A549 (cell line): ENCODE measurements at regions not wholly inside any gene's neighbourhood (a gene's known extent, or its start where the extent isn't known, plus 50 kb on each side); places are given as distances from the start of the nearest gene placed in this dataset.
A peak's percentile ranks its signal among the peaks of the same experiment; 100 is the strongest.

ENCODE experiments used
- ATAC-seq, 2 experiments: fragments of 200-7000 bp in 1 of 2; fragments of >200 bp in 1 of 2; cut with Nextera tagmentation in 1 of 2; cut with Tn5 transposase in 1 of 2; 3 replicates each; pipeline versions ENCODE4 v1.8.0 to v1.9.1; 2018 to 2020; ENCODE audit warnings: mild to moderate bottlenecking in 1 of 2, moderate library complexity in 1 of 2
- CTCF ChIA-PET: fragments of 300-600 bp; sonication (Branson Sonifier 250); formaldehyde crosslinking; extraction: SDS; loops from one replicate; lab custom pipeline; 2021; ENCODE audit warnings: antibody characterized with exemption, inconsistent platforms; lab: Yijun Ruan, JAX
- POLR2A ChIA-PET: fragments of 350-600 bp; formaldehyde crosslinking; extraction: SDS; loops from one replicate; lab custom pipeline; 2021; ENCODE audit warnings: antibody characterized with exemption, inconsistent platforms; lab: Yijun Ruan, JAX
- DNase-seq, 2 experiments: peaks; one replicate each; pipeline versions ENCODE4 v3.0.0 to v3.0.0-alpha.2; 2011 to 2016; ENCODE audit warnings: low read depth in 1 of 2, low spot score in 1 of 2
- FAIRE-seq: peaks from 2 replicates; lab custom pipeline; 2011; peaks lifted over from hg19 to GRCh38; lab: Jason Lieb, UNC
- H3K27ac ChIP-seq, 2 experiments: fragments of >200 bp; sonication (Bioruptor Twin); formaldehyde crosslinking; 3 replicates each; pipeline ENCODE4 v1.5.1; 2016 to 2017
- H3K4me1 ChIP-seq: fragments of >200 bp; sonication (Bioruptor Twin); formaldehyde crosslinking; 3 replicates; pipeline ENCODE4 v1.6.1; 2016
- H3K4me2 ChIP-seq: fragments of >200 bp; sonication (Bioruptor Twin); formaldehyde crosslinking; 3 replicates; pipeline ENCODE4 v1.6.1; 2016
- H3K4me3 ChIP-seq: fragments of >200 bp; sonication (Bioruptor Twin); formaldehyde crosslinking; 3 replicates; pipeline ENCODE4 v1.5.1; 2016
- H3K9me3 ChIP-seq: fragments of >200 bp; sonication (Bioruptor Twin); formaldehyde crosslinking; 3 replicates; pipeline ENCODE4 v1.6.1; 2016
- BHLHE40 ChIP-seq: IDR thresholded peaks from 2 replicates; pipeline ENCODE4 v1.6.1; 2012; ENCODE audit warnings: low read depth, low read length, inconsistent platforms
- CBX8 ChIP-seq: fragments of 200-600 bp; sonication (generic); IDR thresholded peaks from 2 replicates; pipeline ENCODE4 v1.6.1; 2016
- CHD2 ChIP-seq: fragments of 150-350 bp; IDR thresholded peaks from 2 replicates; pipeline ENCODE4 v1.6.1; 2014; ENCODE audit warnings: low read length; ENCODE audit not compliant: partially characterized antibody
- EP300 ChIP-seq, 2 experiments: fragments of >200 bp; sonication (Bioruptor Twin); formaldehyde crosslinking; IDR thresholded peaks; 2 replicates in 1 of 2; 3 replicates in 1 of 2; pipeline ENCODE4 v1.6.1; 2016 to 2017
- HOXA7 ChIP-seq: fragments of 250-450 bp; sonication (Bioruptor Pico); IDR thresholded peaks from 2 replicates; pipeline ENCODE4 v1.5.0; 2020; ENCODE audit warnings: mild to moderate bottlenecking, moderate library complexity
- KDM5A ChIP-seq: fragments of 200-600 bp; sonication (generic); IDR thresholded peaks from 2 replicates; pipeline ENCODE4 v1.6.1; 2016; ENCODE audit warnings: antibody characterized with exemption, mild to moderate bottlenecking
- MAFK ChIP-seq: fragments of 450-650 bp; IDR thresholded peaks from 2 replicates; pipeline ENCODE4 v1.6.1; 2014; ENCODE audit not compliant: partially characterized antibody
- MYC ChIP-seq: IDR thresholded peaks from 2 replicates; pipeline ENCODE4 v1.6.1; 2012; ENCODE audit warnings: mild to moderate bottlenecking, inconsistent platforms, low read length, improper control_type of control experiment, borderline replicate concordance
- NPAS2 ChIP-seq: fragments of 250-450 bp; sonication (Bioruptor Pico); IDR thresholded peaks from 2 replicates; pipeline ENCODE4 v1.8.0; 2022; ENCODE audit warnings: mild to moderate bottlenecking, moderate library complexity, borderline replicate concordance
- SMC3 ChIP-seq: fragments of >200 bp; sonication (Bioruptor Twin); formaldehyde crosslinking; IDR thresholded peaks from 3 replicates; pipeline ENCODE4 v1.6.1; 2018; ENCODE audit warnings: inconsistent platforms
- TP53 ChIP-seq: fragments of 250-450 bp; sonication (Bioruptor Pico); IDR thresholded peaks from 2 replicates; pipeline ENCODE4 v1.5.0; 2021; ENCODE audit warnings: mild to moderate bottlenecking, moderate library complexity
- ZC3H11A ChIP-seq: fragments of 450-650 bp; IDR thresholded peaks from 2 replicates; pipeline ENCODE4 v1.6.1; 2014; ENCODE audit warnings: antibody characterized with exemption, mild to moderate bottlenecking
- ZNF302 ChIP-seq: fragments of 250-450 bp; sonication (Bioruptor Pico); IDR thresholded peaks from 2 replicates; pipeline ENCODE4 v1.9.0; 2021; ENCODE audit warnings: inconsistent platforms, mild to moderate bottlenecking, moderate library complexity
- ZSCAN20 ChIP-seq: fragments of 250-450 bp; sonication (Bioruptor Pico); IDR thresholded peaks from 2 replicates; pipeline ENCODE4 v1.8.0; 2022; ENCODE audit warnings: mild to moderate bottlenecking, moderate library complexity
- WGBS: methylation state at CpG from one replicate; pipeline ENCODE4 v1.1.6; 2017; ENCODE audit errors: missing lambda C conversion rate; 5-methylcytosine and 5-hydroxymethylcytosine counted together
- TF ChIP-seq, protein P1 (sequence below): fragments of 250-450 bp; sonication (Bioruptor Pico); IDR thresholded peaks from 2 replicates; pipeline ENCODE4 v1.5.0; 2021; ENCODE audit warnings: mild to moderate bottlenecking, moderate library complexity, borderline replicate concordance
- TF ChIP-seq, protein P2 (sequence below): IDR thresholded peaks from 2 replicates; pipeline ENCODE4 v1.6.1; 2012; ENCODE audit warnings: low read depth, borderline replicate concordance
- TF ChIP-seq, protein P3 (sequence below): fragments of >200 bp; sonication (Bioruptor Twin); formaldehyde crosslinking; IDR thresholded peaks from 3 replicates; pipeline ENCODE4 v1.5.1; 2016
- TF ChIP-seq, protein P4 (sequence below): fragments of 200-600 bp; sonication (generic); IDR thresholded peaks from 2 replicates; pipeline ENCODE4 v1.6.1; 2016; ENCODE audit warnings: antibody characterized with exemption, mild to moderate bottlenecking, moderate library complexity

DNA sequence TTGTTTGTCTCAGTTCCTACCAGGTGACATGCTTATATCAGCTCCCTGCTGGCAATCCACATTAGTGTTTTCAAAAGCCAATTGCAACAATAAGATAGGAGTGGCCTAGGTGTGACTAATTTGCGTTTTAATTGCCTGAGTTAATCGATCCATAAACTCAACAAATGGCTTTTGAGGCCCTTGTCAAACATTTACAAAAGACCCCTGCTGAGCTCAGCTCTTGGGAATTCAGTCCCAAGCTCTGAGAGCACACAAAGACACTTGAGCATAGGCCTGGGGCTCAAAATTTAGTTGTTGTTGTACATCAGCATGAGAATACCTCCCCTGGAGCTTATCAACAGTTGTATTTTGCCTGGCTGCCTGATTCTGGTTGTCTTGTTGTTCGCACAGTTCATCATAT is 1134.4 kb upstream of the TSPY4 start:
- Histone ChIP-seq H3K4me2 (no peak overlapping the region), H3K4me1 (no peaks in the 10 kb centered on the region), H3K27ac (no peak overlapping the region), H3K4me3 (no peak overlapping the region)
- WGBS = 7% methylated on average over 3 of the region's 3 CpGs
- CTCF ChIA-PET = no interaction called here
- FAIRE-seq (no peak), ATAC-seq (no peak), DNase-seq (no peak)
- POLR2A ChIA-PET = no interaction called here
- TF ChIP-seq, protein P1, sequence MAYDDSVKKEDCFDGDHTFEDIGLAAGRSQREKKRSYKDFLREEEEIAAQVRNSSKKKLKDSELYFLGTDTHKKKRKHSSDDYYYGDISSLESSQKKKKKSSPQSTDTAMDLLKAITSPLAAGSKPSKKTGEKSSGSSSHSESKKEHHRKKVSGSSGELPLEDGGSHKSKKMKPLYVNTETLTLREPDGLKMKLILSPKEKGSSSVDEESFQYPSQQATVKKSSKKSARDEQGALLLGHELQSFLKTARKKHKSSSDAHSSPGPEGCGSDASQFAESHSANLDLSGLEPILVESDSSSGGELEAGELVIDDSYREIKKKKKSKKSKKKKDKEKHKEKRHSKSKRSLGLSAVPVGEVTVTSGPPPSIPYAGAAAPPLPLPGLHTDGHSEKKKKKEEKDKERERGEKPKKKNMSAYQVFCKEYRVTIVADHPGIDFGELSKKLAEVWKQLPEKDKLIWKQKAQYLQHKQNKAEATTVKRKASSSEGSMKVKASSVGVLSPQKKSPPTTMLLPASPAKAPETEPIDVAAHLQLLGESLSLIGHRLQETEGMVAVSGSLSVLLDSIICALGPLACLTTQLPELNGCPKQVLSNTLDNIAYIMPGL (CRISPR knock-in tag) = no peak
- TF ChIP-seq NPAS2 (no peak), MYC (no peak), BHLHE40 (no peak)
- TF ChIP-seq, protein P2, sequence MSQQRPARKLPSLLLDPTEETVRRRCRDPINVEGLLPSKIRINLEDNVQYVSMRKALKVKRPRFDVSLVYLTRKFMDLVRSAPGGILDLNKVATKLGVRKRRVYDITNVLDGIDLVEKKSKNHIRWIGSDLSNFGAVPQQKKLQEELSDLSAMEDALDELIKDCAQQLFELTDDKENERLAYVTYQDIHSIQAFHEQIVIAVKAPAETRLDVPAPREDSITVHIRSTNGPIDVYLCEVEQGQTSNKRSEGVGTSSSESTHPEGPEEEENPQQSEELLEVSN = no peak
- TF ChIP-seq, all 56 proteins: peak for 0
- H3K9me3 ChIP-seq = no peaks in the 10 kb centered on the region

DNA sequence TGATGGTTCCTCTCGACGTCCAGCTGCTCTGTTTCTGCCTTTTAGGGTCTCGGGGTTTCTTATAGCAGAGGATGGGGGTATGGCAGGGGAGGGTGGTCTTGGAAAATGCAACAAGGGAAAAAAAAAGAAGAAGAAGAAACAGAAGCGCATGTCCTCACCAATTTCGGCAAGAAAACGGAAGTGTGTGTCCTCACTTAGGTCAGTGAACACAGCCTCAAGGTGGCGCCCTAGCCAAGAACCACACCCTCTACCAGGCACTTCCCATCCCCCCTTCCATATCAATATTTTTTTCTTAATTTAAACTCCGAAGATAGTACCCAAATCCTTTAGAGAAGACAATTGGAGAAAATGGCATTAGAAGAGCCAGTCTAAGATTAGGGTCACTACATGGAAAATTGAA is 1096.1 kb upstream of the TSPY4 start:
- H3K9me3 ChIP-seq = no peaks in the 10 kb centered on the region
- CTCF ChIA-PET = no interaction called here
- H3K27ac ChIP-seq = no peak overlapping the region
- no peak for FAIRE-seq
- peak in 1 of 2 experiments; percentile 4 for DNase-seq
- H3K4me3 ChIP-seq = no peak overlapping the region
- WGBS = 3% methylated on average over 7 of the region's 8 CpGs
- ATAC-seq = no peak
- POLR2A ChIA-PET = no interaction called here
- no peaks in the 10 kb centered on the region for H3K4me1 ChIP-seq
- no peak overlapping the region for H3K4me2 ChIP-seq
- TF ChIP-seq EP300 (IDR thresholded peaks at IDR 0.05) = no peak
- no peak for TF ChIP-seq BHLHE40
- no peak for TF ChIP-seq SMC3
- TF ChIP-seq HOXA7 (CRISPR knock-in tag) = no peak
- TF ChIP-seq, protein P2 = no peak
- no peak for TF ChIP-seq MAFK
- no peak for TF ChIP-seq ZC3H11A
- no peak for TF ChIP-seq ZSCAN20 (CRISPR knock-in tag)
- TF ChIP-seq, protein P3, sequence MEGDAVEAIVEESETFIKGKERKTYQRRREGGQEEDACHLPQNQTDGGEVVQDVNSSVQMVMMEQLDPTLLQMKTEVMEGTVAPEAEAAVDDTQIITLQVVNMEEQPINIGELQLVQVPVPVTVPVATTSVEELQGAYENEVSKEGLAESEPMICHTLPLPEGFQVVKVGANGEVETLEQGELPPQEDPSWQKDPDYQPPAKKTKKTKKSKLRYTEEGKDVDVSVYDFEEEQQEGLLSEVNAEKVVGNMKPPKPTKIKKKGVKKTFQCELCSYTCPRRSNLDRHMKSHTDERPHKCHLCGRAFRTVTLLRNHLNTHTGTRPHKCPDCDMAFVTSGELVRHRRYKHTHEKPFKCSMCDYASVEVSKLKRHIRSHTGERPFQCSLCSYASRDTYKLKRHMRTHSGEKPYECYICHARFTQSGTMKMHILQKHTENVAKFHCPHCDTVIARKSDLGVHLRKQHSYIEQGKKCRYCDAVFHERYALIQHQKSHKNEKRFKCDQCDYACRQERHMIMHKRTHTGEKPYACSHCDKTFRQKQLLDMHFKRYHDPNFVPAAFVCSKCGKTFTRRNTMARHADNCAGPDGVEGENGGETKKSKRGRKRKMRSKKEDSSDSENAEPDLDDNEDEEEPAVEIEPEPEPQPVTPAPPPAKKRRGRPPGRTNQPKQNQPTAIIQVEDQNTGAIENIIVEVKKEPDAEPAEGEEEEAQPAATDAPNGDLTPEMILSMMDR = no peak
- no peak for TF ChIP-seq NPAS2
- TF ChIP-seq ZNF302 (CRISPR knock-in tag) = no peak
- TF ChIP-seq, protein P4, sequence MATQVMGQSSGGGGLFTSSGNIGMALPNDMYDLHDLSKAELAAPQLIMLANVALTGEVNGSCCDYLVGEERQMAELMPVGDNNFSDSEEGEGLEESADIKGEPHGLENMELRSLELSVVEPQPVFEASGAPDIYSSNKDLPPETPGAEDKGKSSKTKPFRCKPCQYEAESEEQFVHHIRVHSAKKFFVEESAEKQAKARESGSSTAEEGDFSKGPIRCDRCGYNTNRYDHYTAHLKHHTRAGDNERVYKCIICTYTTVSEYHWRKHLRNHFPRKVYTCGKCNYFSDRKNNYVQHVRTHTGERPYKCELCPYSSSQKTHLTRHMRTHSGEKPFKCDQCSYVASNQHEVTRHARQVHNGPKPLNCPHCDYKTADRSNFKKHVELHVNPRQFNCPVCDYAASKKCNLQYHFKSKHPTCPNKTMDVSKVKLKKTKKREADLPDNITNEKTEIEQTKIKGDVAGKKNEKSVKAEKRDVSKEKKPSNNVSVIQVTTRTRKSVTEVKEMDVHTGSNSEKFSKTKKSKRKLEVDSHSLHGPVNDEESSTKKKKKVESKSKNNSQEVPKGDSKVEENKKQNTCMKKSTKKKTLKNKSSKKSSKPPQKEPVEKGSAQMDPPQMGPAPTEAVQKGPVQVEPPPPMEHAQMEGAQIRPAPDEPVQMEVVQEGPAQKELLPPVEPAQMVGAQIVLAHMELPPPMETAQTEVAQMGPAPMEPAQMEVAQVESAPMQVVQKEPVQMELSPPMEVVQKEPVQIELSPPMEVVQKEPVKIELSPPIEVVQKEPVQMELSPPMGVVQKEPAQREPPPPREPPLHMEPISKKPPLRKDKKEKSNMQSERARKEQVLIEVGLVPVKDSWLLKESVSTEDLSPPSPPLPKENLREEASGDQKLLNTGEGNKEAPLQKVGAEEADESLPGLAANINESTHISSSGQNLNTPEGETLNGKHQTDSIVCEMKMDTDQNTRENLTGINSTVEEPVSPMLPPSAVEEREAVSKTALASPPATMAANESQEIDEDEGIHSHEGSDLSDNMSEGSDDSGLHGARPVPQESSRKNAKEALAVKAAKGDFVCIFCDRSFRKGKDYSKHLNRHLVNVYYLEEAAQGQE = no peak
- no peak for TF ChIP-seq KDM5A
- TF ChIP-seq CBX8 = no peak
- no peak for TF ChIP-seq CHD2
- no peak for TF ChIP-seq TP53 (CRISPR knock-in tag)
